ENCODE measurements at regions not wholly inside any gene's neighbourhood (a gene's known extent, or its start where the extent isn't known, plus 50 kb on each side); places are given as distances from the start of the nearest gene placed in this dataset.

DNA sequence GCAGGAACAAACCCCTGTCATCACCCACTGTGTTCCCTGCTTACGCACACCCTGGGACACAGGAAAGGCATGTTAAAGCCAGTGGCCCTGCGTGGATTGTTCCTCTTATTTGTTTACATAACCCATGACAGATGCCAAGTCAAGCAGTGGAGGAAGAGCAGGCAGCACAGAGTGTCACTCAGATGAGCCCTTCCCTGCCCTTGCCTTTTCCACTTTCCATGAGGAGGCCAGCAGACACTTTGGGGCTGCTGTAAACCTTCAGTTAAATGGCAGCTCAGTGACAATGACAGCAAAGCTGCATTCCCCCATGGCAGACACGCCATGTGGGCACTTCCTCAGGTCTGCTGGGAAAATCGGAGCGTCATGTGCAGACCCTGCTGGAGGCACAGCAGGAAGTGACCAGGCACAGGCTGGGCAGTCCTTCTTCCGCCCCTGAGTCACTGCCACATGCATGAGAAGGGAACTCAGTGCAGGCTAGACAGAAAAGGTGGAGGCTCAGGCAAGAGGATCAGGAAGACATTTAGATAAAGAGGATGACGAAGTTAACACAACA, 216.8 kb upstream of the PIK3R1 start:
- TF ChIP-seq EZH2phosphoT487 (conservative IDR thresholded peaks at IDR 0.05; ENCODE audit: low read length) = no peak
- TF ChIP-seq, protein P1, sequence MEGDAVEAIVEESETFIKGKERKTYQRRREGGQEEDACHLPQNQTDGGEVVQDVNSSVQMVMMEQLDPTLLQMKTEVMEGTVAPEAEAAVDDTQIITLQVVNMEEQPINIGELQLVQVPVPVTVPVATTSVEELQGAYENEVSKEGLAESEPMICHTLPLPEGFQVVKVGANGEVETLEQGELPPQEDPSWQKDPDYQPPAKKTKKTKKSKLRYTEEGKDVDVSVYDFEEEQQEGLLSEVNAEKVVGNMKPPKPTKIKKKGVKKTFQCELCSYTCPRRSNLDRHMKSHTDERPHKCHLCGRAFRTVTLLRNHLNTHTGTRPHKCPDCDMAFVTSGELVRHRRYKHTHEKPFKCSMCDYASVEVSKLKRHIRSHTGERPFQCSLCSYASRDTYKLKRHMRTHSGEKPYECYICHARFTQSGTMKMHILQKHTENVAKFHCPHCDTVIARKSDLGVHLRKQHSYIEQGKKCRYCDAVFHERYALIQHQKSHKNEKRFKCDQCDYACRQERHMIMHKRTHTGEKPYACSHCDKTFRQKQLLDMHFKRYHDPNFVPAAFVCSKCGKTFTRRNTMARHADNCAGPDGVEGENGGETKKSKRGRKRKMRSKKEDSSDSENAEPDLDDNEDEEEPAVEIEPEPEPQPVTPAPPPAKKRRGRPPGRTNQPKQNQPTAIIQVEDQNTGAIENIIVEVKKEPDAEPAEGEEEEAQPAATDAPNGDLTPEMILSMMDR (IDR thresholded peaks at IDR 0.05; ENCODE audit: insufficient read depth, low read length, poor library complexity, severe bottlenecking) = no peak
- Histone ChIP-seq H3K9ac (ENCODE audit: low read length) (no peak overlapping the region), H3K4me2 (ENCODE audit: low read depth, low read length, poor library complexity, severe bottlenecking) (no peak overlapping the region), H4K20me1 (ENCODE audit: low read depth, low read length) (no peaks in the 10 kb centered on the region), H3K79me2 (ENCODE audit: insufficient read depth, low read length) (no peaks in the 10 kb centered on the region), H3K27ac (ENCODE audit: low read depth, low read length) (no peak overlapping the region), H3K36me3 (ENCODE audit: low read length) (no peaks in the 10 kb centered on the region), H3K9me2 (replicated peaks; ENCODE audit: insufficient read depth, low read length) (no peaks in the 10 kb centered on the region), H2AFZ (ENCODE audit: low read depth, low read length, severe bottlenecking) (no peak overlapping the region), H3F3A (ENCODE audit: insufficient read depth) (no peaks in the 10 kb centered on the region), H3K27me3 (ENCODE audit: low read length) (no peaks in the 10 kb centered on the region), H3K9me3 (ENCODE audit: insufficient read depth, low read length) (no peaks in the 10 kb centered on the region), H3K4me3 (ENCODE audit: insufficient read depth, low read length, poor library complexity, severe bottlenecking) (no peak overlapping the region)

DNA sequence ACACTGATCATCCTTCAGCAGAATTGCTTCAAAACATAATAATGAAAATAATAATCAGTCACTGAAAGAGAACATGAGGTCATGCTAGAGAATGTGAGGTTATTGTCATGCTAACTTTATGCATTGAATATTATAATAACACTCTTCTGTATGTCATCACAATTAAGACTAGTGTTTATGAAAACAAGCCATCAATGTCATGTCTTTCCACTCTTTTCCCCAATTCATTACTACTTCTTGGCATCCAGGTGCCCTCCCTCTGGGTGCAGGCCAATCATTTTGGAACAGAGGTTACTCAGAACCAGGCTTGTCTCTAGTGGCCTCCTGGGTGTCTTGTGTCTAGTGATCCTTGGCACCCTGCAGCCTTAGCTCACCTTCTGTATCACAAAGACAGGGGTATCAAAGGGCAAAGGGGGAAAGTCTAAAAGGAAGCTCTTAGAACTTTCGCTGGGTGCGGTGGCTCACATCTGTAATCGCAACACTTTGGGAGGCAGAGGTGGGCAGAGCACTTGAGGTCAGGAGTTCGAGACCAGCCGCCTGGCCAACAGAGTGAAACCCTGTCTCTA, 217.6 kb upstream of the PIK3R1 start:
- no peaks in the 10 kb centered on the region for H3K36me3 ChIP-seq (ENCODE audit: low read length)
- no peak overlapping the region for H3K4me2 ChIP-seq (ENCODE audit: low read depth, low read length, poor library complexity, severe bottlenecking)
- no peaks in the 10 kb centered on the region for H3K9me2 ChIP-seq (replicated peaks; ENCODE audit: insufficient read depth, low read length)
- no peaks in the 10 kb centered on the region for H3F3A ChIP-seq (ENCODE audit: insufficient read depth)
- no peak overlapping the region for H3K27ac ChIP-seq (ENCODE audit: low read depth, low read length)
- H2AFZ ChIP-seq (ENCODE audit: low read depth, low read length, severe bottlenecking) = no peak overlapping the region
- H3K9me3 ChIP-seq (ENCODE audit: insufficient read depth, low read length) = no peaks in the 10 kb centered on the region
- no peak overlapping the region for H3K9ac ChIP-seq (ENCODE audit: low read length)
- H3K27me3 ChIP-seq (ENCODE audit: low read length) = no peaks in the 10 kb centered on the region
- no peak overlapping the region for H3K4me3 ChIP-seq (ENCODE audit: insufficient read depth, low read length, poor library complexity, severe bottlenecking)
- no peaks in the 10 kb centered on the region for H4K20me1 ChIP-seq (ENCODE audit: low read depth, low read length)
- no peaks in the 10 kb centered on the region for H3K79me2 ChIP-seq (ENCODE audit: insufficient read depth, low read length)
- no peak for TF ChIP-seq EZH2phosphoT487 (conservative IDR thresholded peaks at IDR 0.05; ENCODE audit: low read length)
- TF ChIP-seq, protein P1 (IDR thresholded peaks at IDR 0.05; ENCODE audit: insufficient read depth, low read length, poor library complexity, severe bottlenecking) = no peak

DNA sequence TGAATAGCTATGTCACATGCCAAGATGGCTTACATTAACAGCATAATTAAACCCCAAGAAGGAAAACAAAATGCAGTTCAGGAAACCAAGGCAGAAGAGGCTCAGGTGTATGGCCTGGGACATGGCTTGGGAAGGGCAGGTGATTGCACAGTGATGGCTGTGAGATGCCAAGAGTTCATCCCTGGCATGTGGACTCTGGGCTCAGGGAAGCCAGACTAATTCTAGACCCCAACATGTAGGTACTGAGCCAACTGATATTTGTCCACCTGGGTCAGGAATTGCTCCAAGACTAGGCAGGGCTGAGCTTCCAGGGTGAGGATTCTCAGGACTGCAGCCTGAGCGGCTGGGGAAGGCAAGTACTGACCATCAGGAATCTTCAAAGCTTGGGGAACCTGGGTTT, 218.4 kb upstream of the PIK3R1 start:
- TF ChIP-seq, protein P1 (IDR thresholded peaks at IDR 0.05; ENCODE audit: insufficient read depth, low read length, poor library complexity, severe bottlenecking) = no peak
- no peak for TF ChIP-seq EZH2phosphoT487 (conservative IDR thresholded peaks at IDR 0.05; ENCODE audit: low read length)
- no peaks in the 10 kb centered on the region for H3F3A ChIP-seq (ENCODE audit: insufficient read depth)
- H3K27ac ChIP-seq (ENCODE audit: low read depth, low read length) = no peak overlapping the region
- H3K9ac ChIP-seq (ENCODE audit: low read length) = no peak overlapping the region
- no peaks in the 10 kb centered on the region for H3K9me3 ChIP-seq (ENCODE audit: insufficient read depth, low read length)
- H2AFZ ChIP-seq (ENCODE audit: low read depth, low read length, severe bottlenecking) = no peak overlapping the region
- no peak overlapping the region for H3K4me3 ChIP-seq (ENCODE audit: insufficient read depth, low read length, poor library complexity, severe bottlenecking)
- H3K4me2 ChIP-seq (ENCODE audit: low read depth, low read length, poor library complexity, severe bottlenecking) = no peak overlapping the region
- H3K79me2 ChIP-seq (ENCODE audit: insufficient read depth, low read length) = no peaks in the 10 kb centered on the region
- H3K27me3 ChIP-seq (ENCODE audit: low read length) = no peaks in the 10 kb centered on the region
- H3K9me2 ChIP-seq (replicated peaks; ENCODE audit: insufficient read depth, low read length) = no peaks in the 10 kb centered on the region
- no peaks in the 10 kb centered on the region for H3K36me3 ChIP-seq (ENCODE audit: low read length)
- no peaks in the 10 kb centered on the region for H4K20me1 ChIP-seq (ENCODE audit: low read depth, low read length)
